ENCODE measurements at regions not wholly inside any gene's neighbourhood (a gene's known extent, or its start where the extent isn't known, plus 50 kb on each side); places are given as distances from the start of the nearest gene placed in this dataset.

- H3K4me1 ChIP-seq (ENCODE audit: insufficient read depth, low read length, poor library complexity, severe bottlenecking): no peaks in the 10 kb centered on the region
- ChIA-PET POLR2A (no interaction called here), CTCF (ENCODE audit: unreplicated experiment) (no interaction called here)
- no peaks in the 10 kb centered on the region for H3K9me3 ChIP-seq (ENCODE audit: low read length)
- no peaks in the 10 kb centered on the region for H3K79me2 ChIP-seq (ENCODE audit: insufficient read depth, low read depth, low read length)
- H3K9me2 ChIP-seq (ENCODE audit: insufficient read depth, low read length): no peaks in the 10 kb centered on the region
- no TSS peak for BruUV-seq (replicated peaks)
- H3K36me3 ChIP-seq (ENCODE audit: insufficient read depth, low read length): no peaks in the 10 kb centered on the region
- no peaks in the 10 kb centered on the region for H4K20me1 ChIP-seq (ENCODE audit: insufficient read depth, low read length)
- H2AFZ ChIP-seq (ENCODE audit: low read length): no peak overlapping the region
- H3K4me2 ChIP-seq (ENCODE audit: low read length): no peak overlapping the region
- no peak overlapping the region for H3K4me3 ChIP-seq (ENCODE audit: low read depth, low read length, poor library complexity, severe bottlenecking)
- no peak for DNase-seq (ENCODE audit: low spot score)
- no peak overlapping the region for H3K27ac ChIP-seq (ENCODE audit: low read depth, low read length, poor library complexity, severe bottlenecking)
- no peak for TF ChIP-seq CTCF (conservative IDR thresholded peaks at IDR 0.05; ENCODE audit: low read length)
- TF ChIP-seq EZH2phosphoT487 (IDR thresholded peaks at IDR 0.05; ENCODE audit: borderline replicate concordance, low read depth, low read length): no peak
- intact Hi-C loops (cut with micrococcal nuclease; ENCODE audit: unreplicated experiment): no loop called here
These were observed 51.8 kb upstream of the SSR3 start for GRCh38 chr3:156606729-156607128.

GRCh38 chr3:156605686-156606605, 51.0 kb upstream of the SSR3 start:
- CTCF ChIA-PET (ENCODE audit: unreplicated experiment): no interaction called here
- no peak overlapping the region for H3K4me2 ChIP-seq (ENCODE audit: low read length)

More at GRCh38 chr3:156605686-156606605, 51.0 kb upstream of the SSR3 start:
- Histone ChIP-seq H4K20me1 (ENCODE audit: insufficient read depth, low read length) (no peaks in the 10 kb centered on the region), H3K4me1 (ENCODE audit: insufficient read depth, low read length, poor library complexity, severe bottlenecking) (no peaks in the 10 kb centered on the region), H2AFZ (ENCODE audit: low read length) (no peak overlapping the region), H3K9me2 (ENCODE audit: insufficient read depth, low read length) (no peaks in the 10 kb centered on the region), H3K36me3 (ENCODE audit: insufficient read depth, low read length) (no peaks in the 10 kb centered on the region), H3K9me3 (ENCODE audit: low read length) (no peaks in the 10 kb centered on the region), H3K79me2 (ENCODE audit: insufficient read depth, low read depth, low read length) (no peaks in the 10 kb centered on the region), H3K4me3 (ENCODE audit: low read depth, low read length, poor library complexity, severe bottlenecking) (no peak overlapping the region), H3K27ac (ENCODE audit: low read depth, low read length, poor library complexity, severe bottlenecking) (no peak overlapping the region)
- no peak for DNase-seq (ENCODE audit: low spot score)
- intact Hi-C loops (cut with micrococcal nuclease; ENCODE audit: unreplicated experiment): no loop called here
- POLR2A ChIA-PET: interaction anchor here (1.1 kb wide), 1 partner anchor 9 kb away, joined by 3 read pairs; no protein-coding TSS in a partner anchor
- TF ChIP-seq CTCF (conservative IDR thresholded peaks at IDR 0.05; ENCODE audit: low read length): no peak
- TF ChIP-seq EZH2phosphoT487 (IDR thresholded peaks at IDR 0.05; ENCODE audit: borderline replicate concordance, low read depth, low read length): no peak
- BruUV-seq (replicated peaks): no TSS peak
